ENCODE measurements at regions not wholly inside any gene's neighbourhood (a gene's known extent, or its start where the extent isn't known, plus 50 kb on each side); places are given as distances from the start of the nearest gene placed in this dataset.

GRCh38 chr6:23655525-23655924 lies 470.5 kb upstream of the NRSN1 start:
- CTCF ChIA-PET: no interaction called here
- Mint-ChIP-seq H3K27me3 (no peaks in the 10 kb centered on the region), H3K36me3 (no peaks in the 10 kb centered on the region), H3K9me3 (peaks cover 0 to 4% (median 0%) of the 10 kb centered on the region in 3 donors), H3K4me3 (no peak overlapping the region), H3K27ac (no peak overlapping the region), H3K4me1 (no peaks in the 10 kb centered on the region)
- Histone ChIP-seq H3K4me3 (ENCODE audit: control insufficient read depth in 1 of 2, extremely low read depth in 1 of 2, low read length in 1 of 2) (no peak overlapping the region), H3K36me3 (ENCODE audit: control insufficient read depth in 2 of 2, extremely low read depth in 1 of 2, insufficient read depth in 1 of 2, low read length in 1 of 2) (no peaks in the 10 kb centered on the region), H3K4me1 (ENCODE audit: control insufficient read depth in 1 of 2, extremely low read depth in 1 of 2, insufficient read depth in 2 of 2, low read length in 2 of 2) (no peaks in the 10 kb centered on the region), H3K9me3 (no peaks in the 10 kb centered on the region), H3K27ac (ENCODE audit: low read length) (no peak overlapping the region), H3K27me3 (replicated peaks in 1 of 2; ENCODE audit: control insufficient read depth in 2 of 2, extremely low read depth in 1 of 2, insufficient read depth in 2 of 2, low read length in 1 of 2) (no peaks in the 10 kb centered on the region)
- ATAC-seq (replicated peaks in 1 of 4): no peak
- WGBS (ENCODE audit: insufficient coverage): no CpG with 5 or more reads among the region's 3 CpGs
- no peak for DNase-seq
- POLR2A ChIA-PET: no interaction called here

GRCh38 chr6:23656255-23657194 lies 469.5 kb upstream of the NRSN1 start:
- no peaks in the 10 kb centered on the region for H3K36me3 Mint-ChIP-seq

GRCh38 chr6:23659125-23659524 lies 466.9 kb upstream of the NRSN1 start:
- H3K9me3 Mint-ChIP-seq: no peaks in the 10 kb centered on the region
- H3K4me3 Mint-ChIP-seq: no peak overlapping the region
- ChIA-PET CTCF (no interaction called here), POLR2A (no interaction called here)
- Histone ChIP-seq H3K9me3 (no peaks in the 10 kb centered on the region), H3K27me3 (replicated peaks in 1 of 2; ENCODE audit: control insufficient read depth in 2 of 2, extremely low read depth in 1 of 2, insufficient read depth in 2 of 2, low read length in 1 of 2) (no peaks in the 10 kb centered on the region), H3K4me1 (ENCODE audit: control insufficient read depth in 1 of 2, extremely low read depth in 1 of 2, insufficient read depth in 2 of 2, low read length in 2 of 2) (no peaks in the 10 kb centered on the region), H3K27ac (ENCODE audit: low read length) (no peak overlapping the region), H3K4me3 (ENCODE audit: control insufficient read depth in 1 of 2, extremely low read depth in 1 of 2, low read length in 1 of 2) (no peak overlapping the region), H3K36me3 (ENCODE audit: control insufficient read depth in 2 of 2, extremely low read depth in 1 of 2, insufficient read depth in 1 of 2, low read length in 1 of 2) (no peaks in the 10 kb centered on the region)
- no peaks in the 10 kb centered on the region for H3K27me3 Mint-ChIP-seq
- DNase-seq: no peak
- no peak overlapping the region for H3K27ac Mint-ChIP-seq
- H3K36me3 Mint-ChIP-seq: no peaks in the 10 kb centered on the region
- no peak for ATAC-seq (replicated peaks in 1 of 4)
- 100% methylated on average over 1 of the region's 2 CpGs for WGBS (ENCODE audit: insufficient coverage)
- H3K4me1 Mint-ChIP-seq: no peaks in the 10 kb centered on the region

More at GRCh38 chr6:23656255-23657194, 469.5 kb upstream of the NRSN1 start:
- Mint-ChIP-seq H3K27me3 (no peaks in the 10 kb centered on the region), H3K9me3 (peaks cover 0 to 2% (median 0%) of the 10 kb centered on the region in 3 donors), H3K4me3 (no peak overlapping the region), H3K27ac (no peak overlapping the region), H3K4me1 (no peaks in the 10 kb centered on the region)
- POLR2A ChIA-PET: interaction anchor here in 1 of 2 donors (0.6 kb wide), 1 partner anchor 980 kb away, joined by 4 read pairs; no protein-coding TSS in a partner anchor
- H3K36me3 ChIP-seq (ENCODE audit: control insufficient read depth in 2 of 2, extremely low read depth in 1 of 2, insufficient read depth in 1 of 2, low read length in 1 of 2): no peaks in the 10 kb centered on the region
- WGBS (ENCODE audit: insufficient coverage): 90% methylated on average over 2 of the region's 14 CpGs
- DNase-seq (no peak), ATAC-seq (replicated peaks in 1 of 4) (no peak)
- CTCF ChIA-PET: no interaction called here
- no peaks in the 10 kb centered on the region for H3K9me3 ChIP-seq
- H3K27ac ChIP-seq (ENCODE audit: low read length): no peak overlapping the region
- H3K4me1 ChIP-seq (ENCODE audit: control insufficient read depth in 1 of 2, extremely low read depth in 1 of 2, insufficient read depth in 2 of 2, low read length in 2 of 2): no peaks in the 10 kb centered on the region
- H3K4me3 ChIP-seq (ENCODE audit: control insufficient read depth in 1 of 2, extremely low read depth in 1 of 2, low read length in 1 of 2): no peak overlapping the region
- H3K27me3 ChIP-seq (replicated peaks in 1 of 2; ENCODE audit: control insufficient read depth in 2 of 2, extremely low read depth in 1 of 2, insufficient read depth in 2 of 2, low read length in 1 of 2): no peaks in the 10 kb centered on the region

GRCh38 chr6:23661549-23661948 lies 464.5 kb upstream of the NRSN1 start:
- H3K4me1 Mint-ChIP-seq: no peaks in the 10 kb centered on the region
- no peak overlapping the region for H3K27ac Mint-ChIP-seq

GRCh38 chr6:23663096-23663495 lies 462.9 kb upstream of the NRSN1 start:
- ATAC-seq (replicated peaks in 1 of 4): no peak
- Mint-ChIP-seq H3K36me3 (no peaks in the 10 kb centered on the region), H3K4me1 (no peaks in the 10 kb centered on the region), H3K9me3 (peaks cover 10 to 20% (median 16%) of the 10 kb centered on the region in 3 donors), H3K27me3 (no peaks in the 10 kb centered on the region), H3K4me3 (no peak overlapping the region), H3K27ac (no peak overlapping the region)
- DNase-seq: no peak
- no CpG with 5 or more reads among the region's 3 CpGs for WGBS (ENCODE audit: insufficient coverage)
- Histone ChIP-seq H3K4me3 (ENCODE audit: control insufficient read depth in 1 of 2, extremely low read depth in 1 of 2, low read length in 1 of 2) (no peak overlapping the region), H3K27me3 (replicated peaks in 1 of 2; ENCODE audit: control insufficient read depth in 2 of 2, extremely low read depth in 1 of 2, insufficient read depth in 2 of 2, low read length in 1 of 2) (no peaks in the 10 kb centered on the region), H3K4me1 (ENCODE audit: control insufficient read depth in 1 of 2, extremely low read depth in 1 of 2, insufficient read depth in 2 of 2, low read length in 2 of 2) (no peaks in the 10 kb centered on the region), H3K27ac (ENCODE audit: low read length) (no peak overlapping the region), H3K9me3 (no peaks in the 10 kb centered on the region), H3K36me3 (ENCODE audit: control insufficient read depth in 2 of 2, extremely low read depth in 1 of 2, insufficient read depth in 1 of 2, low read length in 1 of 2) (no peaks in the 10 kb centered on the region)
- CTCF ChIA-PET: no interaction called here
- POLR2A ChIA-PET: no interaction called here

More at GRCh38 chr6:23661549-23661948, 464.5 kb upstream of the NRSN1 start:
- H3K4me3 ChIP-seq (ENCODE audit: control insufficient read depth in 1 of 2, extremely low read depth in 1 of 2, low read length in 1 of 2): no peak overlapping the region
- no peaks in the 10 kb centered on the region for H3K36me3 ChIP-seq (ENCODE audit: control insufficient read depth in 2 of 2, extremely low read depth in 1 of 2, insufficient read depth in 1 of 2, low read length in 1 of 2)
- DNase-seq (no peak), ATAC-seq (replicated peaks in 1 of 4) (no peak)
- H3K27ac ChIP-seq (ENCODE audit: low read length): no peak overlapping the region
- Mint-ChIP-seq H3K4me3 (no peak overlapping the region), H3K27me3 (no peaks in the 10 kb centered on the region), H3K9me3 (peaks cover 2 to 4% (median 3%) of the 10 kb centered on the region in 3 donors), H3K36me3 (no peaks in the 10 kb centered on the region)
- no CpG with 5 or more reads among the region's 4 CpGs for WGBS (ENCODE audit: insufficient coverage)
- H3K4me1 ChIP-seq (ENCODE audit: control insufficient read depth in 1 of 2, extremely low read depth in 1 of 2, insufficient read depth in 2 of 2, low read length in 2 of 2): no peaks in the 10 kb centered on the region
- ChIA-PET POLR2A (no interaction called here), CTCF (no interaction called here)
- H3K27me3 ChIP-seq (replicated peaks in 1 of 2; ENCODE audit: control insufficient read depth in 2 of 2, extremely low read depth in 1 of 2, insufficient read depth in 2 of 2, low read length in 1 of 2): no peaks in the 10 kb centered on the region
- no peaks in the 10 kb centered on the region for H3K9me3 ChIP-seq

- ChIA-PET POLR2A (no interaction called here), CTCF (no interaction called here)
- Mint-ChIP-seq H3K4me3 (no peak overlapping the region), H3K27me3 (no peaks in the 10 kb centered on the region), H3K36me3 (no peaks in the 10 kb centered on the region), H3K4me1 (no peaks in the 10 kb centered on the region), H3K9me3 (peaks cover 10 to 23% (median 20%) of the 10 kb centered on the region in 3 donors), H3K27ac (no peak overlapping the region)
- Histone ChIP-seq H3K4me1 (ENCODE audit: control insufficient read depth in 1 of 2, extremely low read depth in 1 of 2, insufficient read depth in 2 of 2, low read length in 2 of 2) (no peaks in the 10 kb centered on the region), H3K4me3 (ENCODE audit: control insufficient read depth in 1 of 2, extremely low read depth in 1 of 2, low read length in 1 of 2) (no peak overlapping the region), H3K27me3 (replicated peaks in 1 of 2; ENCODE audit: control insufficient read depth in 2 of 2, extremely low read depth in 1 of 2, insufficient read depth in 2 of 2, low read length in 1 of 2) (no peaks in the 10 kb centered on the region), H3K27ac (ENCODE audit: low read length) (no peak overlapping the region), H3K9me3 (no peaks in the 10 kb centered on the region), H3K36me3 (ENCODE audit: control insufficient read depth in 2 of 2, extremely low read depth in 1 of 2, insufficient read depth in 1 of 2, low read length in 1 of 2) (no peaks in the 10 kb centered on the region)
- WGBS (ENCODE audit: insufficient coverage): no CpG with 5 or more reads among the region's 1 CpG
- ATAC-seq (replicated peaks in 1 of 4): no peak
- DNase-seq: no peak
Observed at GRCh38 chr6:23663652-23664051, 462.4 kb upstream of the NRSN1 start.

All from T-cell (primary cell).